Stomach smooth muscle (tissue), 2 donors: ENCODE measurements at regions not wholly inside any gene's neighbourhood (a gene's known extent, or its start where the extent isn't known, plus 50 kb on each side); places are given as distances from the start of the nearest gene placed in this dataset.

Experiments used
- H3K27ac ChIP-seq: one replicate; pipeline ENCODE4 v1.7.0; 2013; ENCODE audit warnings: mild to moderate bottlenecking, low read length, inconsistent platforms
- H3K27me3 ChIP-seq, 2 donors: one replicate each; pipeline ENCODE4 v1.7.0; 2013; ENCODE audit warnings: low read length in 2 of 2; ENCODE audit not compliant: insufficient read depth in 2 of 2, control insufficient read depth in 1 of 2
- H3K36me3 ChIP-seq, 2 donors: one replicate each; pipeline ENCODE4 v1.7.0; 2013; ENCODE audit warnings: low read length in 2 of 2; ENCODE audit not compliant: control insufficient read depth in 2 of 2, insufficient read depth in 2 of 2
- H3K4me1 ChIP-seq: one replicate; pipeline ENCODE4 v1.7.0; 2013; ENCODE audit warnings: low read length; ENCODE audit not compliant: control insufficient read depth, insufficient read depth
- H3K4me3 ChIP-seq, 2 donors: one replicate each; pipeline ENCODE4 v1.7.0; 2013; ENCODE audit warnings: low read length in 2 of 2
- H3K9ac ChIP-seq, 2 donors: one replicate each; pipeline ENCODE4 v1.7.0; 2013; ENCODE audit warnings: low read length in 2 of 2, mild to moderate bottlenecking in 1 of 2
- H3K9me3 ChIP-seq, 2 donors: one replicate each; pipeline ENCODE4 v1.7.0; 2013; ENCODE audit warnings: low read length in 2 of 2; ENCODE audit not compliant: control insufficient read depth in 2 of 2
- donor health status: healthy.
- donor health status: Pancreatic carcinoma.

- Histone ChIP-seq H3K9me3 (no peaks in the 10 kb centered on the region), H3K9ac (no peak overlapping the region), H3K4me1 (no peaks in the 10 kb centered on the region), H3K27me3 (no peaks in the 10 kb centered on the region), H3K36me3 (no peaks in the 10 kb centered on the region), H3K27ac (no peak overlapping the region), H3K4me3 (no peak overlapping the region)
Observed at GRCh38 chr17:13981881-13982280, 87.4 kb upstream of the COX10 start.

- Histone ChIP-seq H3K27me3 (no peaks in the 10 kb centered on the region), H3K27ac (no peak overlapping the region), H3K9ac (no peak overlapping the region), H3K4me1 (no peaks in the 10 kb centered on the region), H3K9me3 (no peaks in the 10 kb centered on the region), H3K4me3 (no peak overlapping the region), H3K36me3 (no peaks in the 10 kb centered on the region)
Observed at GRCh38 chr17:13984956-13985355, 84.3 kb upstream of the COX10 start.

GRCh38 chr17:13986855-13987254, 82.4 kb upstream of the COX10 start:
- H3K27me3 ChIP-seq: no peaks in the 10 kb centered on the region

GRCh38 chr17:13989138-13989537, 80.2 kb upstream of the COX10 start:
- Histone ChIP-seq H3K9ac (no peak overlapping the region), H3K27me3 (no peaks in the 10 kb centered on the region), H3K36me3 (no peaks in the 10 kb centered on the region), H3K4me3 (no peak overlapping the region), H3K4me1 (no peaks in the 10 kb centered on the region), H3K27ac (no peak overlapping the region), H3K9me3 (no peaks in the 10 kb centered on the region)

More at GRCh38 chr17:13986855-13987254, 82.4 kb upstream of the COX10 start:
- H3K27ac ChIP-seq: no peak overlapping the region
- no peaks in the 10 kb centered on the region for H3K4me1 ChIP-seq
- no peak overlapping the region for H3K4me3 ChIP-seq
- H3K36me3 ChIP-seq: no peaks in the 10 kb centered on the region
- no peaks in the 10 kb centered on the region for H3K9me3 ChIP-seq
- no peak overlapping the region for H3K9ac ChIP-seq

- H3K27ac ChIP-seq: no peak overlapping the region
- H3K36me3 ChIP-seq: no peaks in the 10 kb centered on the region
- no peak overlapping the region for H3K9ac ChIP-seq
- no peaks in the 10 kb centered on the region for H3K27me3 ChIP-seq
- H3K4me1 ChIP-seq: no peaks in the 10 kb centered on the region
- no peak overlapping the region for H3K4me3 ChIP-seq
- no peaks in the 10 kb centered on the region for H3K9me3 ChIP-seq
Observed at GRCh38 chr17:13993106-13993505, 76.2 kb upstream of the COX10 start.

- Histone ChIP-seq H3K9me3 (no peaks in the 10 kb centered on the region), H3K27me3 (no peaks in the 10 kb centered on the region), H3K36me3 (no peaks in the 10 kb centered on the region), H3K9ac (no peak overlapping the region), H3K27ac (no peak overlapping the region), H3K4me3 (no peak overlapping the region), H3K4me1 (no peaks in the 10 kb centered on the region)
Observed at GRCh38 chr17:13994050-13994449, 75.3 kb upstream of the COX10 start.

- Histone ChIP-seq H3K36me3 (no peaks in the 10 kb centered on the region), H3K27ac (no peak overlapping the region), H3K9me3 (no peaks in the 10 kb centered on the region), H3K4me3 (no peak overlapping the region), H3K9ac (no peak overlapping the region), H3K4me1 (no peaks in the 10 kb centered on the region), H3K27me3 (no peaks in the 10 kb centered on the region)
Observed at GRCh38 chr17:13995856-13996271, 73.4 kb upstream of the COX10 start.

GRCh38 chr17:13996276-13996675, 73.0 kb upstream of the COX10 start:
- H3K4me1 ChIP-seq: no peaks in the 10 kb centered on the region
- no peaks in the 10 kb centered on the region for H3K9me3 ChIP-seq
- no peak overlapping the region for H3K27ac ChIP-seq
- no peak overlapping the region for H3K4me3 ChIP-seq
- no peak overlapping the region for H3K9ac ChIP-seq
- H3K36me3 ChIP-seq: no peaks in the 10 kb centered on the region
- no peaks in the 10 kb centered on the region for H3K27me3 ChIP-seq

- no peak overlapping the region for H3K9ac ChIP-seq
- no peaks in the 10 kb centered on the region for H3K36me3 ChIP-seq
- no peaks in the 10 kb centered on the region for H3K27me3 ChIP-seq
- no peaks in the 10 kb centered on the region for H3K9me3 ChIP-seq
- H3K27ac ChIP-seq: no peak overlapping the region
- no peaks in the 10 kb centered on the region for H3K4me1 ChIP-seq
- no peak overlapping the region for H3K4me3 ChIP-seq
Observed at GRCh38 chr17:13996748-13997147, 72.6 kb upstream of the COX10 start.

GRCh38 chr17:14004927-14005620, 64.2 kb upstream of the COX10 start:
- H3K4me1 ChIP-seq: no peaks in the 10 kb centered on the region
- H3K4me3 ChIP-seq: no peak overlapping the region
- no peaks in the 10 kb centered on the region for H3K9me3 ChIP-seq
- no peaks in the 10 kb centered on the region for H3K27me3 ChIP-seq
- H3K27ac ChIP-seq: no peak overlapping the region
- no peak overlapping the region for H3K9ac ChIP-seq
- H3K36me3 ChIP-seq: no peaks in the 10 kb centered on the region

- no peaks in the 10 kb centered on the region for H3K9me3 ChIP-seq
- H3K4me1 ChIP-seq: no peaks in the 10 kb centered on the region
- no peaks in the 10 kb centered on the region for H3K36me3 ChIP-seq
- no peak overlapping the region for H3K4me3 ChIP-seq
- no peak overlapping the region for H3K9ac ChIP-seq
- no peak overlapping the region for H3K27ac ChIP-seq
- no peaks in the 10 kb centered on the region for H3K27me3 ChIP-seq
Observed at GRCh38 chr17:14006249-14006942, 62.9 kb upstream of the COX10 start.
